OCI-LY1 (cell line): ENCODE measurements at regions not wholly inside any gene's neighbourhood (a gene's known extent, or its start where the extent isn't known, plus 50 kb on each side); places are given as distances from the start of the nearest gene placed in this dataset.
"Not testable (repeated sequence)": the region's sequence is repeated elsewhere in the genome, so short reads cannot be mapped to it uniquely, and the experiment has no call there.

ENCODE experiments used
- EZH2 ChIP-seq: fragments of 200-600 bp; sonication (generic), shearing (Covaris generic); IDR thresholded peaks from 2 replicates; pipeline ENCODE4 v1.8.0; 2017; ENCODE audit warnings: borderline replicate concordance, mixed run types, mild to moderate bottlenecking, antibody characterized with exemption, low read length, moderate library complexity, mixed read lengths
- TF ChIP-seq, protein P1 (sequence below): fragments of 200-600 bp; sonication (generic), shearing (Covaris generic); IDR thresholded peaks from 2 replicates; pipeline ENCODE4 v1.5.1; 2017; ENCODE audit warnings: mild to moderate bottlenecking, antibody characterized with exemption, low read length, moderate library complexity, mixed read lengths

DNA sequence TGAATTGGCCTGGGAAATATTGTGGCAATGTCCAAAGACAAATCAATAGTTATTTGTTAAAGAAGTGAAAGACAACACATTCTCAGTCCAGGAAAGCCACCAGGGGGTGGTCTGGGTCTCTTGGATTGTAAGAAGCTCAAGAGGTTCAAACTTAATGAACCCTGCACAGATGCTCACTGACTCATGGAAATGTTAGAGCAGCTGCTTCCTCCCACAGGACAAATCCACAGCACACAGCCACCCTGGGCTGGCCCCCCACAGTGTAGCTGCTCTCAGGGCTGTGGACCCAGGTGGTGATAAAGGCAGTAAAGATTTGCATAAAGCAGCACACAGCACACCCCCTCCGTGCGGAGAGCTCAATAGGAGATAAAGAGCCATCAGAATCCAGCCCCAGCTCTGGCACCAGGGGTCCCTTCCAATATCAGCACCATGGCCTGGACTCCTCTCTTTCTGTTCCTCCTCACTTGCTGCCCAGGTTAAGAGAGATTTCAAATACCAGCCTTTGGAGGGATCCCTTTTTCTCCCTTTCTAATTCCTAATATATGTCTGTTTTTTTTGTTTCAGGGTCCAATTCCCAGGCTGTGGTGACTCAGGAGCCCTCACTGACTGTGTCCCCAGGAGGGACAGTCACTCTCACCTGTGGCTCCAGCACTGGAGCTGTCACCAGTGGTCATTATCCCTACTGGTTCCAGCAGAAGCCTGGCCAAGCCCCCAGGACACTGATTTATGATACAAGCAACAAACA, 124.8 kb downstream of the VPREB1 start:
- TF ChIP-seq, protein P1, sequence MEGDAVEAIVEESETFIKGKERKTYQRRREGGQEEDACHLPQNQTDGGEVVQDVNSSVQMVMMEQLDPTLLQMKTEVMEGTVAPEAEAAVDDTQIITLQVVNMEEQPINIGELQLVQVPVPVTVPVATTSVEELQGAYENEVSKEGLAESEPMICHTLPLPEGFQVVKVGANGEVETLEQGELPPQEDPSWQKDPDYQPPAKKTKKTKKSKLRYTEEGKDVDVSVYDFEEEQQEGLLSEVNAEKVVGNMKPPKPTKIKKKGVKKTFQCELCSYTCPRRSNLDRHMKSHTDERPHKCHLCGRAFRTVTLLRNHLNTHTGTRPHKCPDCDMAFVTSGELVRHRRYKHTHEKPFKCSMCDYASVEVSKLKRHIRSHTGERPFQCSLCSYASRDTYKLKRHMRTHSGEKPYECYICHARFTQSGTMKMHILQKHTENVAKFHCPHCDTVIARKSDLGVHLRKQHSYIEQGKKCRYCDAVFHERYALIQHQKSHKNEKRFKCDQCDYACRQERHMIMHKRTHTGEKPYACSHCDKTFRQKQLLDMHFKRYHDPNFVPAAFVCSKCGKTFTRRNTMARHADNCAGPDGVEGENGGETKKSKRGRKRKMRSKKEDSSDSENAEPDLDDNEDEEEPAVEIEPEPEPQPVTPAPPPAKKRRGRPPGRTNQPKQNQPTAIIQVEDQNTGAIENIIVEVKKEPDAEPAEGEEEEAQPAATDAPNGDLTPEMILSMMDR = peak; percentile 66
- TF ChIP-seq EZH2 = not testable (repeated sequence)
